OCI-LY1 (cell line): ENCODE measurements at regions not wholly inside any gene's neighbourhood (a gene's known extent, or its start where the extent isn't known, plus 50 kb on each side); places are given as distances from the start of the nearest gene placed in this dataset.

Experiments used
- H2AFZ ChIP-seq: fragments of 200-600 bp; sonication (generic), shearing (Covaris generic); 2 replicates; pipeline ENCODE4 v1.6.0; 2014; ENCODE audit warnings: antibody characterized with exemption, mild to moderate bottlenecking, low read length
- H3F3A ChIP-seq: fragments of 200-600 bp; sonication (generic), shearing (Covaris generic); 2 replicates; pipeline ENCODE4 v1.6.0; 2014; ENCODE audit warnings: mild to moderate bottlenecking, antibody characterized with exemption, low read length, moderate library complexity; ENCODE audit not compliant: insufficient read depth
- H3K27ac ChIP-seq: fragments of 200-600 bp; sonication (generic); 2 replicates; pipeline ENCODE4 v1.5.1; 2014; ENCODE audit warnings: low read length, mixed run types, mild to moderate bottlenecking, low read depth; ENCODE audit not compliant: poor library complexity, severe bottlenecking
- H3K27me3 ChIP-seq: fragments of 200-600 bp; sonication (generic); 2 replicates; pipeline ENCODE4 v1.6.0; 2014; ENCODE audit warnings: antibody characterized with exemption, mild to moderate bottlenecking, low read length, moderate library complexity; ENCODE audit not compliant: insufficient read depth
- H3K36me3 ChIP-seq: fragments of 200-600 bp; sonication (generic); 2 replicates; pipeline ENCODE4 v1.6.1; 2014; ENCODE audit warnings: mild to moderate bottlenecking, antibody characterized with exemption, low read length, moderate library complexity, mixed read lengths; ENCODE audit not compliant: insufficient read depth
- H3K4me1 ChIP-seq: fragments of 200-600 bp; sonication (generic); 2 replicates; pipeline ENCODE4 v1.5.1; 2014; ENCODE audit warnings: mild to moderate bottlenecking, low read length, moderate library complexity; ENCODE audit not compliant: insufficient read depth, severe bottlenecking
- H3K4me2 ChIP-seq: fragments of 200-600 bp; sonication (generic), shearing (Covaris generic); 2 replicates; pipeline ENCODE4 v1.6.1; 2014; ENCODE audit warnings: low read length
- H3K4me3 ChIP-seq: fragments of 200-600 bp; sonication (generic); 2 replicates; pipeline ENCODE4 v1.5.1; 2014; ENCODE audit warnings: low read length, low read depth, mild to moderate bottlenecking, mixed read lengths; ENCODE audit not compliant: poor library complexity, severe bottlenecking
- H3K79me2 ChIP-seq: fragments of 200-600 bp; shearing (Covaris generic); 2 replicates; pipeline ENCODE4 v1.6.1; 2016; ENCODE audit warnings: mixed run types, low read length, mixed read lengths; ENCODE audit not compliant: insufficient read depth
- H3K9ac ChIP-seq: fragments of 200-600 bp; sonication (generic), shearing (Covaris generic); 2 replicates; pipeline ENCODE4 v1.6.1; 2014; ENCODE audit warnings: mild to moderate bottlenecking, low read length, mixed read lengths
- H3K9me2 ChIP-seq: fragments of 200-600 bp; sonication (generic), shearing (Covaris generic); 2 replicates; pipeline ENCODE4 v1.6.1; 2014; ENCODE audit warnings: low read depth, mild to moderate bottlenecking, low read length, mixed read lengths
- H3K9me3 ChIP-seq: fragments of 200-600 bp; shearing (Covaris generic); 2 replicates; pipeline ENCODE4 v1.6.1; 2014; ENCODE audit warnings: low read length, mixed read lengths
- H4K20me1 ChIP-seq: fragments of 200-600 bp; sonication (generic), shearing (Covaris generic); 2 replicates; pipeline ENCODE4 v1.6.0; 2016; ENCODE audit warnings: mild to moderate bottlenecking, low read length; ENCODE audit not compliant: insufficient read depth
- CTCF ChIP-seq: fragments of 200-600 bp; sonication (generic), shearing (Covaris generic); IDR thresholded peaks from 2 replicates; pipeline ENCODE4 v1.5.1; 2017; ENCODE audit warnings: mild to moderate bottlenecking, antibody characterized with exemption, low read length, moderate library complexity, mixed read lengths
- EZH2 ChIP-seq: fragments of 200-600 bp; sonication (generic), shearing (Covaris generic); IDR thresholded peaks from 2 replicates; pipeline ENCODE4 v1.8.0; 2017; ENCODE audit warnings: borderline replicate concordance, mixed run types, mild to moderate bottlenecking, antibody characterized with exemption, low read length, moderate library complexity, mixed read lengths

- no peak for TF ChIP-seq EZH2
- TF ChIP-seq CTCF: no peak
- Histone ChIP-seq H3K4me1 (no peaks in the 10 kb centered on the region), H3F3A (no peaks in the 10 kb centered on the region), H4K20me1 (no peaks in the 10 kb centered on the region), H3K36me3 (no peaks in the 10 kb centered on the region), H3K27ac (no peak overlapping the region), H3K27me3 (no peaks in the 10 kb centered on the region), H3K9me2 (no peaks in the 10 kb centered on the region), H3K4me2 (no peak overlapping the region), H3K9ac (no peak overlapping the region), H3K79me2 (no peaks in the 10 kb centered on the region), H2AFZ (no peak overlapping the region), H3K4me3 (no peak overlapping the region), H3K9me3 (no peaks in the 10 kb centered on the region)
These were observed 403.2 kb downstream of the KLHL13 start for GRCh38 chrX:117713411-117713810.

DNA sequence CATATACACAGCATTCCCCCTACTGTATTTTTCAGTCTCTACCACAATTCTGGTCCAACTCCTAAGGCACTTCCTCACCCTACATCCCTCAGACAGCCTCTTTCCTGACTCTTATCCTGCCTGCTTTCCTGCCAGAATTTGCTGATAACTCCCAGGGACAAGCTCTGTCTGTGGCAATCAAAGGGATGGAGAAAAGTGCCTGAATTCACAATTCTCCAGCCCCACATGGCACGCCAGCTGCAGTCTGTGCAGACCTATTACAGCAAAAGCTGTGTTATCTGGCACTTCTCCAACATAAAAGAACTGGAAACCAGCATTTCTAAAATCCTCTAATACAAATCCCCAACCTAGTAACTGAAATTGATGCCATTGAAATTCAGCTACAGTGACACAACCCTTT, 404.8 kb downstream of the KLHL13 start:
- Histone ChIP-seq H3K9me3 (no peaks in the 10 kb centered on the region), H4K20me1 (no peaks in the 10 kb centered on the region), H3K9me2 (no peaks in the 10 kb centered on the region), H3K4me3 (no peak overlapping the region), H3K9ac (no peak overlapping the region), H3F3A (no peaks in the 10 kb centered on the region), H2AFZ (no peak overlapping the region), H3K79me2 (no peaks in the 10 kb centered on the region), H3K27me3 (no peaks in the 10 kb centered on the region), H3K27ac (no peak overlapping the region), H3K4me2 (no peak overlapping the region), H3K36me3 (no peaks in the 10 kb centered on the region), H3K4me1 (no peaks in the 10 kb centered on the region)
- TF ChIP-seq CTCF (no peak), EZH2 (no peak)

- Histone ChIP-seq H3K4me3 (no peak overlapping the region), H4K20me1 (no peaks in the 10 kb centered on the region), H3K9ac (no peak overlapping the region), H3K9me2 (no peaks in the 10 kb centered on the region), H3K4me1 (no peaks in the 10 kb centered on the region), H2AFZ (no peak overlapping the region), H3K27ac (no peak overlapping the region), H3K36me3 (no peaks in the 10 kb centered on the region), H3K9me3 (no peaks in the 10 kb centered on the region), H3K27me3 (no peaks in the 10 kb centered on the region), H3K4me2 (no peak overlapping the region), H3K79me2 (no peaks in the 10 kb centered on the region), H3F3A (no peaks in the 10 kb centered on the region)
- TF ChIP-seq EZH2 (no peak), CTCF (no peak)
These were observed 408.5 kb downstream of the KLHL13 start for GRCh38 chrX:117707948-117708743.
